Neuronal stem cell (in vitro differentiated cells): ENCODE measurements at regions not wholly inside any gene's neighbourhood (a gene's known extent, or its start where the extent isn't known, plus 50 kb on each side); places are given as distances from the start of the nearest gene placed in this dataset.

Experiments
- DNase-seq: peaks from one replicate; pipeline ENCODE4 v3.0.0-alpha.2; 2013; ENCODE audit warnings: low spot score
- H2AFZ ChIP-seq: one replicate; pipeline ENCODE4 v1.6.1; 2013; ENCODE audit warnings: mild to moderate bottlenecking, low read length, inconsistent platforms
- H2AK5ac ChIP-seq: 2 replicates; pipeline ENCODE4 v1.6.1; 2013; ENCODE audit warnings: low read depth, mild to moderate bottlenecking, inconsistent platforms, low read length, moderate library complexity, mixed read lengths
- H2BK120ac ChIP-seq: 2 replicates; pipeline ENCODE4 v1.6.1; 2013; ENCODE audit warnings: low read depth, mild to moderate bottlenecking, inconsistent platforms, low read length, moderate library complexity, mixed read lengths
- H2BK12ac ChIP-seq: one replicate; pipeline ENCODE4 v1.6.1; 2013; ENCODE audit warnings: low read length, inconsistent platforms
- H2BK15ac ChIP-seq: 2 replicates; pipeline ENCODE4 v1.6.1; 2013; ENCODE audit warnings: mild to moderate bottlenecking, low read length, inconsistent platforms, mixed read lengths
- H2BK5ac ChIP-seq: one replicate; pipeline ENCODE4 v1.6.1; 2013; ENCODE audit warnings: inconsistent platforms, mild to moderate bottlenecking, low read length, moderate library complexity
- H3K14ac ChIP-seq: one replicate; pipeline ENCODE4 v1.6.1; 2013; ENCODE audit warnings: low read length, inconsistent platforms
- H3K18ac ChIP-seq: 2 replicates; pipeline ENCODE4 v1.6.1; 2013; ENCODE audit warnings: low read length, inconsistent platforms
- H3K23ac ChIP-seq: 2 replicates; pipeline ENCODE4 v1.6.1; 2013; ENCODE audit warnings: low read depth, mild to moderate bottlenecking, mixed read lengths, low read length, inconsistent platforms; ENCODE audit not compliant: poor library complexity
- H3K27ac ChIP-seq: replicated peaks from 3 replicates; pipeline ENCODE4 v1.5.1; 2013; ENCODE audit warnings: low read length, inconsistent platforms
- H3K27me3 ChIP-seq, 3 experiments: 2 replicates each; pipeline ENCODE4 v1.6.1; 2013; ENCODE audit warnings: low read length in 3 of 3, mild to moderate bottlenecking in 2 of 3, inconsistent platforms in 1 of 3, low read depth in 1 of 3, mixed read lengths in 1 of 3, moderate library complexity in 1 of 3; ENCODE audit not compliant: control insufficient read depth in 3 of 3, insufficient read depth in 3 of 3
- H3K36me3 ChIP-seq, 2 donors: replicated peaks in 1 of 2; 2 replicates each; pipeline ENCODE4 v1.6.1; 2013; ENCODE audit warnings: low read length in 2 of 2; ENCODE audit not compliant: control insufficient read depth in 2 of 2, insufficient read depth in 2 of 2
- H3K4ac ChIP-seq: 2 replicates; pipeline ENCODE4 v1.6.1; 2013; ENCODE audit warnings: inconsistent platforms, mild to moderate bottlenecking, low read length, moderate library complexity
- H3K4me1 ChIP-seq, 2 donors: 1 replicate in 1 of 2; 2 replicates in 1 of 2; pipeline ENCODE4 v1.6.1; 2013; ENCODE audit warnings: low read length in 2 of 2, low read depth in 1 of 2; ENCODE audit not compliant: control insufficient read depth in 2 of 2, insufficient read depth in 1 of 2
- H3K4me2 ChIP-seq: one replicate; pipeline ENCODE4 v1.6.1; 2013; ENCODE audit warnings: mild to moderate bottlenecking, low read length, inconsistent platforms; ENCODE audit not compliant: insufficient read depth, poor library complexity, severe bottlenecking
- H3K4me3 ChIP-seq, 2 donors: 2 replicates each; pipeline ENCODE4 v1.5.1; 2013; ENCODE audit warnings: low read length in 2 of 2, mild to moderate bottlenecking in 2 of 2, inconsistent platforms in 1 of 2, moderate library complexity in 1 of 2
- H3K79me1 ChIP-seq: one replicate; pipeline ENCODE4 v1.6.1; 2013; ENCODE audit warnings: low read depth, mild to moderate bottlenecking, inconsistent platforms, low read length, moderate library complexity
- H3K9ac ChIP-seq: one replicate; pipeline ENCODE4 v1.6.1; 2013; ENCODE audit warnings: mild to moderate bottlenecking, low read depth, low read length, inconsistent platforms; ENCODE audit not compliant: poor library complexity
- H3K9me3 ChIP-seq, 2 donors: replicated peaks in 1 of 2; 2 replicates each; pipeline versions ENCODE3 to v1.6.1; 2013; ENCODE audit warnings: low read length in 2 of 2, mild to moderate bottlenecking in 2 of 2, inconsistent platforms in 1 of 2, low read depth in 1 of 2, mixed read lengths in 1 of 2, moderate library complexity in 1 of 2; ENCODE audit not compliant: control insufficient read depth in 2 of 2, insufficient read depth in 1 of 2
- H4K8ac ChIP-seq: one replicate; pipeline ENCODE4 v1.6.1; 2013; ENCODE audit warnings: low read depth, mild to moderate bottlenecking, inconsistent platforms, low read length, moderate library complexity
- H4K91ac ChIP-seq: one replicate; pipeline ENCODE4 v1.6.1; 2013; ENCODE audit warnings: low read length, low read depth, mild to moderate bottlenecking, inconsistent platforms; ENCODE audit not compliant: poor library complexity
- WGBS, 2 donors: extraction: QIAGEN DNeasy Blood & Tissue Kit; methylation state at CpG; one replicate each; pipeline ENCODE4 v1.1.7; 2013; ENCODE audit warnings: missing lambda C conversion rate in 2 of 2, mixed read lengths in 1 of 2; ENCODE audit not compliant: insufficient read length in 2 of 2, insufficient replicate concordance in 1 of 2; ENCODE audit errors: extremely low coverage in 2 of 2; 5-methylcytosine and 5-hydroxymethylcytosine counted together

DNA sequence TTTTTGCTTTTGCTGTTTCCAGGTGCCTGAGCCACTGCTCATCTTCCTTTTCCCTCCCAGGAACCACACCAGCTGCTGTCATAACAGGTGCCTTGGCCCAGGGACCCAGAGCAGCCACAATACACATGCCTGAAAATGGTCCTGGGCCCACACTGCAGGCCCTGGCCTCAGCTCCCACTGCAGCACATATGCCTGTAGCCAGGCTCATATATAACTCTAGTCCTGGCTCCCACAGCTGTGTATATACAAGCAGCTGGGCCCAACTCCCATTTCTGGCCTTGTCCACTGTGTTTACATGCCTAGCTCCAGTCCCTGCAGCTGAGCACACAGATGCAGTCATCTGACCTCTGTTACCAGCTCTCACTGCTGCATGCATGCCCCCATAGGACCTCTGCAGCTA is 930.5 kb downstream of the ADGRL3 start:
- no peaks in the 10 kb centered on the region for H3K27me3 ChIP-seq
- peak overlapping the region; percentile 61 for H3K9ac ChIP-seq

DNA sequence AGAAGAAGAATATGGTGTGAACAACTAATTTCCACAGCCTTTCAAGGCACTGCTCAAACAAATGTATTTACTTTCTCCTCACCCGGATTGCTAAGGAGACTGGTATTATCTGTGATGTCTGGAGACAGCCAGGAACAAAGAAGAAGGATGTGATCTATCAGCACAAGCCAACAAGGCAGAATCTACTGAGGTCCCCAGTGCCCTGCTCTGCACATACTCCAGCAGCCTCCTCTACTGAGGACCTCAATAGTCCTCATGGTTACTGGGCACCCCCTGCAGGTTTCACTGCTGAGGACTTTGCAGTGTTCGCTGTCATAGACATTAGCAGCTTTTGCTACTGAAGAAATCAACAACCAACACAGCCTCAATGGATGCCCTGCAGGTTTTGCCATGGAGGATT is 930.1 kb downstream of the ADGRL3 start:
- peak overlapping the region; percentile 12 for H2AFZ ChIP-seq
- peaks cover 2 to 17% of the 10 kb centered on the region in 2 donors for H3K4me1 ChIP-seq
- H3K4me2 ChIP-seq = no peak overlapping the region
- H2BK120ac ChIP-seq = no peak overlapping the region
- H3K9me3 ChIP-seq = peaks cover 6 to 9% of the 10 kb centered on the region in 2 donors
- no peak overlapping the region for H4K91ac ChIP-seq
- H3K9ac ChIP-seq = no peak overlapping the region
- WGBS, 2 donors = no CpG with 5 or more reads among the region's 2 CpGs
- no peak for DNase-seq
- H3K23ac ChIP-seq = no peak overlapping the region
- no peaks in the 10 kb centered on the region for H3K27me3 ChIP-seq
- H2BK5ac ChIP-seq = no peak overlapping the region
- no peak overlapping the region for H3K4ac ChIP-seq
- H2AK5ac ChIP-seq = no peak overlapping the region
- no peaks in the 10 kb centered on the region for H3K36me3 ChIP-seq
- H2BK15ac ChIP-seq = no peak overlapping the region
- H2BK12ac ChIP-seq = no peak overlapping the region
- H3K18ac ChIP-seq = no peak overlapping the region
- no peaks in the 10 kb centered on the region for H3K79me1 ChIP-seq
- H3K4me3 ChIP-seq = no peak overlapping the region
- H3K27ac ChIP-seq = no peak overlapping the region
- no peak overlapping the region for H3K14ac ChIP-seq
- H4K8ac ChIP-seq = no peak overlapping the region

More for the DNA sequence above, 930.5 kb downstream of the ADGRL3 start:
- Histone ChIP-seq H3K23ac (peak overlapping the region; percentile 89), H3K4ac (no peak overlapping the region), H2BK12ac (no peak overlapping the region), H2AK5ac (peak overlapping the region; percentile 11), H3K18ac (peak overlapping the region; percentile 20), H3K27ac (no peak overlapping the region), H2BK5ac (peak overlapping the region; percentile 83), H3K4me3 (no peak overlapping the region), H3K79me1 (no peaks in the 10 kb centered on the region), H3K14ac (peak overlapping the region; percentile 17), H4K8ac (no peak overlapping the region), H3K9me3 (peaks cover 6 to 9% of the 10 kb centered on the region in 2 donors), H2BK15ac (peak overlapping the region; percentile 56), H4K91ac (peak overlapping the region; percentile 46), H2BK120ac (no peak overlapping the region), H3K4me2 (no peak overlapping the region), H3K4me1 (peaks cover 2 to 19% of the 10 kb centered on the region in 2 donors), H3K36me3 (no peaks in the 10 kb centered on the region), H2AFZ (no peak overlapping the region)
- no peak for DNase-seq
